GM13976 (cell line): ENCODE measurements at regions not wholly inside any gene's neighbourhood (a gene's known extent, or its start where the extent isn't known, plus 50 kb on each side); places are given as distances from the start of the nearest gene placed in this dataset.

ENCODE experiments used
- DNase-seq: peaks from one replicate; pipeline ENCODE4 v3.0.0; 2012; ENCODE audit warnings: low spot score
- in situ Hi-C: fragments of 300-500 bp; cut with MboI; formaldehyde crosslinking; loops from one replicate; pipeline ENCODE4 v1.12.0; 2022; ENCODE audit warnings: low sequenced_read_pairs, mixed read lengths, inconsistent platforms; ENCODE audit not compliant: unreplicated experiment
- TF ChIP-seq, protein P1 (sequence below): IDR thresholded peaks from 2 replicates; pipeline ENCODE4 v1.5.1; 2012; ENCODE audit warnings: borderline replicate concordance, mild to moderate bottlenecking; ENCODE audit not compliant: insufficient read depth; ENCODE audit errors: extremely low read depth, missing control alignments, control extremely low read depth

DNA sequence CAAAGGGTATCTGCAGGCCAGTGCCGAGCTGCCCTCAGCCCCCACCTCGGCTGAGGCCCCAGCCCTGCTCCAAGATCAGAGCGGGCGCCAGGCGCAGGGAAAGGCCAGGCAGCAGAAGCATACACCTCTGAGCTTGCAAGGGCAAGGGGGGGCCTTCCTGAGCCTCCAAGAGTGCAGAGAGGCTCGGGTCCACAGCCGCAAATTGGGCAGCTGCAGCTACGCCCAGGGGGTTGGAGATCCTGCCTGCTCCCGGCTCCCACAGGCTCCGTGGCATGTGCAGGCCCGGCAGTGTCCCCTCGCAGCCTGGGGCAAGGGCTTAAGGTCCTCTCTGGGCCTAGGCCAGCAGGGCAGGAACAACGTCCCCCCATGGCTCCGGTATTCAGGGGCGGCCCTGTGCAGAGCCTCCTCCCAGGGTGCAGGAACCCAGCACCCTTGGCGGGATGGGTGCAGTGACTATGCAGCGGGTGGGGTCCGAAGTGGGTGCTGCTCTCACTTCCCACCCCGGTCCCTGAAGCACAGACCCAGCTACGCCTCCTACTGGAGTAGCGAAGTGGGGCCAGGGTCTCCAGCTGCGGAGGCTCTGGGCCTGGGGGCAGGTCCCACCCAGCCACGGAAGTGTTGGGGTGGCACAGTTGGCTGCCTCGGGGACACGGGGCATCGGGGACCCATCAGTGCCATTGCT is 120.2 kb upstream of the TMEFF2 start:
- in situ Hi-C loops = no loop called here
- DNase-seq = no peak
- TF ChIP-seq, protein P1, sequence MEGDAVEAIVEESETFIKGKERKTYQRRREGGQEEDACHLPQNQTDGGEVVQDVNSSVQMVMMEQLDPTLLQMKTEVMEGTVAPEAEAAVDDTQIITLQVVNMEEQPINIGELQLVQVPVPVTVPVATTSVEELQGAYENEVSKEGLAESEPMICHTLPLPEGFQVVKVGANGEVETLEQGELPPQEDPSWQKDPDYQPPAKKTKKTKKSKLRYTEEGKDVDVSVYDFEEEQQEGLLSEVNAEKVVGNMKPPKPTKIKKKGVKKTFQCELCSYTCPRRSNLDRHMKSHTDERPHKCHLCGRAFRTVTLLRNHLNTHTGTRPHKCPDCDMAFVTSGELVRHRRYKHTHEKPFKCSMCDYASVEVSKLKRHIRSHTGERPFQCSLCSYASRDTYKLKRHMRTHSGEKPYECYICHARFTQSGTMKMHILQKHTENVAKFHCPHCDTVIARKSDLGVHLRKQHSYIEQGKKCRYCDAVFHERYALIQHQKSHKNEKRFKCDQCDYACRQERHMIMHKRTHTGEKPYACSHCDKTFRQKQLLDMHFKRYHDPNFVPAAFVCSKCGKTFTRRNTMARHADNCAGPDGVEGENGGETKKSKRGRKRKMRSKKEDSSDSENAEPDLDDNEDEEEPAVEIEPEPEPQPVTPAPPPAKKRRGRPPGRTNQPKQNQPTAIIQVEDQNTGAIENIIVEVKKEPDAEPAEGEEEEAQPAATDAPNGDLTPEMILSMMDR = no peak

- in situ Hi-C loops = no loop called here
- DNase-seq = no peak
- TF ChIP-seq, protein P1 = no peak
Observed at GRCh38 chr2:192313773-192314172, 119.0 kb upstream of the TMEFF2 start.

DNA sequence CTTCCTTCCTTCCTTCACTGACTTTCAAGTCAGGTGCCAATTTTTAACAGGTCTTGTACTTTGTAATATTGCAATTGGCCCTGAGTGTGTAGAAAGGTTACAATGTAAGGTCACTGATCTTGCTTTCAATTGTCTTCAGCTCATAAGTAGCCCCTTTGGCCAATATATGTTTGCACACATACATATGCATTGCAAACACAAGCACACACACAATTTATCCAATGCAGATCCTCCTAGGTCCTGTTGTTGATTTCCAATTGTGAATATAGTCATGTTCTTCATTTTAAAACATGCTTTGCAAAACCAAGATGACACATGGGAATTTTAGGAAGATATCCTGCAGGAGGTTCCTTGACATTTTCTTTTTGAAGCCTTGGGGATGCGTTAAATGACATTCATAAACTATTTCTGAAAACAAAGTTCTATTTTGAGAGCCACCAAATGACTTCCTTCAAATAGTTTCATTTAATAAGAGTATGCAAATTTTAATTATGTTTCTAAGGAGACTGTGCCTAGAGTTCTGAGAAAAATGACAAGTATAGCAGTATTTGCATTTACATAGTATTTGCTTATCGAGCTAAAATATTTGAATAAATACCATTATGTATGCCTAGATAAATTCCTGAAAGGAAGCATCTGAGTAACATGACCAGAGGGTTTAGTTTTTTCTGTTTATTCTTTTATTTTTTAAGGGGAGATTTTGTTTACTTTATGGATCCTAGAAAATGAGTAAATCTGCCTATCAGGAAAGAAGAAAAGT is 117.1 kb upstream of the TMEFF2 start:
- in situ Hi-C loops = no loop called here
- DNase-seq = no peak
- TF ChIP-seq, protein P1 = no peak

DNA sequence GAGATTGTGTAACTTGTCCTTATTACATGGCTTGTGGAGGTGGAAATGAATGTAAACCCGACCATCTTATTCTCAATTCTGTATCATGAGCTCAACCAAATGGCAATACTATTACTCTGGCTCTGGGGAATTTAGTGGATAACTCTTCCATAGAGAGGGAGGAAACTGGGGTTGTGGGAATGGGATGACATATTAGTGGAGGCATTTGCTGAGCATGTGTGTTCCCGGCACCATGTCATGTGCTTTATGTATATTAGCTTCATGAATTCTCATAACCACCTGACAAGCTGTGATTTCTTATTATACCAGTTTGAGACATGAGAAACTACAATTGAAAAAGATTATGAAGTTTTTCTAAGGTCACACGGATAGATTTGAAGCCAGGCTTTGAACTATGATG is 112.8 kb upstream of the TMEFF2 start:
- TF ChIP-seq, protein P1 = no peak
- in situ Hi-C loops = no loop called here
- DNase-seq = no peak

DNA sequence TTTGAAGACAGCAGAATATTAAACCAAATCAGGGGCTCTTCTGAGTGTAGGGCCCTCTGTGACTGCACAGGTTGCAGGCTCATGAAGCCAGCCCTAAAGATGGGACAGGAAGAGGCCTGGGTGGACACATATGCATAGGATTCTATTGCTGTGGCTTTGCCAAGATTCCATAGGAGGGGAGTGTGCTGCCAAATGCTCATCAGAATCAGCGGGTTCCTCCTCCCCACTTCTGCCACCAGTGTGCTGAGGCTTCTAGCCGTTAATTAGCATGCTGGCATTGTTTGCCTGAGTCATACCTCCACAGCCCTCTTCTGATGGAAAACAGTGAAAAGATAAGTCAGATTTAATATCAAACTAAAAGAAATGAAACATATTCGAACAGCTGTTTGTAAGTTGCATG is 103.9 kb upstream of the TMEFF2 start:
- in situ Hi-C loops = no loop called here

DNA sequence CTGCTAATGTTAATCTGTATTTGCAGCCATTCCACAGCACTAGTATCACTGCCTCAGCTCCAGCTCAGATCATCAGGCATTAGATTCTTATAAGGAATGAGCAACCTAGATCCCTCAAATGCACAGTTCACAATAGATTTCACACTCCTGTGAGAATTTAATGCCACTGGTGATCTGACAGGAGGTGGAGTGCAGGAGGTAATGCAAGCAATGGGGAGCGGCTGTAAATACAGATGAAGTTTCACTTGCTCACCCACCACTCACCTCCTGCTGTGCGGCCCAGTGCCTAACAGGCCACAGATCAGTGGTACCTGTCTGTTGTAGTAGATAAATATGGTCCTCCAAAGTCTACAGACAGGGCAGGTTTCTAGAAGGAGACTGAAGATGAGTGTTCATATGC is 97.7 kb upstream of the TMEFF2 start:
- TF ChIP-seq, protein P1 = no peak
- in situ Hi-C loops = no loop called here
- no peak for DNase-seq

More for the DNA sequence above, 103.9 kb upstream of the TMEFF2 start:
- TF ChIP-seq, protein P1 = no peak
- DNase-seq = no peak
